DMS53 treated with DMSO at 0.1 percent for 48 hours (cell line): ENCODE measurements at regions not wholly inside any gene's neighbourhood (a gene's known extent, or its start where the extent isn't known, plus 50 kb on each side); places are given as distances from the start of the nearest gene placed in this dataset.
"Not testable (repeated sequence)": the region's sequence is repeated elsewhere in the genome, so short reads cannot be mapped to it uniquely, and the experiment has no call there.

ENCODE experiments used
- DNase-seq: peaks from one replicate; lab custom pipeline; 2025; ENCODE audit not compliant: unreplicated experiment; lab: John Stamatoyannopoulos, UW

DNA sequence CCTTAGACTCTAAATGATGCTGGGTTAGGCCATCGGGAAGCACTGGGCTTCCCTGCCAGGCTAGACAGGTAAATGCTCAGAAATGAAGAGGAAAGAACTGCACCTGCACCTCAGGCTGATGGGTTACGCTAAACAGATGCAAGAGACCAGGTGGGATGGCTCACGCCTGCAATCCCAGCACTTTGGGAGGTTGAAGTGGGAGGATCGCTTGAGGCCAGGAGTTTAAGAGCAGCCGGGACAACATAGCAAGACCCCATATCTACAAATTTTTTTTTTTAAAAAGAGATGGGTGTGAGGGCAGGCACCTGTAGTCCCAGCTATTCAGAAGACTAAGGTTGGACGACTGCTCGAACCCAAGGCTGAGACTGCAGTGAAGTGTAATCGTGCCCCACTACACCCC, 634.7 kb downstream of the UQCRFS1 start:
- DNase-seq = no peak

DNA sequence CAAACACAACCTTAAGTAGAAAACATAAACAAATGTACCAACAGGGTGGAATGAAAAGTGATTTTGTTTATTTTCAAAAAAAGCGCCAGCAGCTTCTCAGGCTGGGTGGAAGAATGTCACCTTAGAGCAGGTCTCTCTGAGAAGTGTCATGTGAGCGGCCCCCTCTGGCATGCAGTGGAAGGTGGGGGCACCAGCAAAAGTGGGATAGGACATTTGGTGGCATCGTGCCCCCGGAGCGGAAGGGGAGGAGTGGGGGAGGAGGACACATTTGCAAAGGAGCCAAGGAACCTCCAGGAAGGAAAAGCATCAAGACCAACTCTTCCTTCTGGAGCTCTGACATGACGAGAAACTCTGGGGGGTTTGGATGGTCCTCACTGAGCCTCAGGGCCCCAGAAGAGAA, 635.3 kb downstream of the UQCRFS1 start:
- no peak for DNase-seq

DNA sequence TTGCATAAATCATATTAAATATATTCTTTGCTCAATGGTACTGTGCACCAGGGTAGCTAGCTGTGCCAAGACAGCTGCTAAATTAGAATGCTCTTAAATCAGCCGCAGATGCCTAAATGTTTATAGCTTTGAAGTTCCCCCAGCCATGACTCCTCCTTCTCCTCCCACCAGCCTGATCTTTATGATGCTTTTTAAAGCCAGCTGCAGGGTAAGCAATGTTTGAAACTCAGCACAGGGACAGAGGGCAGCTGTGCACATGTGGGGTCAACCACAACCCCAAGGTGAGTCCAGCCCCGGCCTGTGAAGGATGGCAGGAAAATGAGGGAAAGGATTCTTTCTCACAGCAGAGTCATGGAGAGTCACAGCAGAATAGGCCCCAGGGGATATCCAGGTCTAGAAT, 635.7 kb downstream of the UQCRFS1 start:
- DNase-seq = no peak

DNA sequence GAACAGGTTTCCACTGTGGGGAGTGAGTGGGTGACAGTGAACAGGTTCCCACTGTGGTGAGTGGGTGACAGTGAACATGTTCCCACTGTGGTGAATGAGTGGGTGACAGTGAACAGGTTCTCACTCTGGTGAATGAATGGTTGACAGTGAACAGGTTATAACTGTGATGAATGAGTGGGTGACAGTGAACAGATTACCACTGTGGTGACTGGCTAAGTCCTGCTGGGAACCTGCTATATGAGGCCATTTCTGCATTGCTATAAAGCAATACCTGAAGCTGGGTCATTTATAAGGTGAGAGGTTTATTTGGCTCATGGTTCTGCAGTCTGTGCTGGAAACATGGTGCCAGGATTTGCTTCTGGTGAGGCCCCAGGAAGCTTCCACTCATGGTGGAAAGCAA, 637.1 kb downstream of the UQCRFS1 start:
- no peak for DNase-seq

DNA sequence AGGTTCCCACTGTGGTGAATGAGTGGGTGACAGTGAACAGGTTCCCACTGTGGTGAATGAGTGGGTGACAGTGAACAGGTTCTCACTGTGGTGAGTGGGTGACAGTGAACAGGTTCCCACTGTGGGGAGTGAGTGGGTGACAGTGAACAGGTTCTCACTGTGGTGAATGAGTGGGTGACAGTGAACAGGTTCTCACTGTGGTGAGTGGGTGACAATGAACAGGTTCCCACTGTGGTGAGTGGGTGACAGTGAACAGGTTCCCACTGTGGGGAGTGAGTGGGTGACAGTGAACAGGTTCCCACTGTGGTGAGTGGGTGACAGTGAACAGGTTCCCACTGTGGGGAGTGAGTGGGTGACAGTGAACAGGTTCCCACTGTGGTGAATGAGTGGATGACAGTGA, 637.6 kb downstream of the UQCRFS1 start:
- not testable (repeated sequence) for DNase-seq

DNA sequence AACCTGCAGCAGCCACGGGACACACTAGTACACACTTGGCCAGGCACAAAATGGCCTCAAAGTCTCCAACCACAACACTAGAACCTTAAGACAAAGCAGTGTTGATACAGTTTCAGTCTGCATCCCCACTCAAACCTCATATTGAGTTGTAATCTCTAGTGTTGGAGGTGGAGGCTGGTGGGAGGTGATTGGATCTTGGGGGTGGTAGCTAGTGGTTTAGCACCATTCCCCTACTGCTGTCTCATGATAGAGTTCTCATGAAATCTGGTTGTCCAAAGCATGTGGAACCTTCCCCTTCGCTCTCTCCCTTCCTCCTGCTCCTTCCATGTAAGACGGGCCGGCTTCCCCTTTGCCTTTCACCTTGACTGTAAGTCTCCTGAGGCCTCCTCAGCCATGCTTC, 638.7 kb downstream of the UQCRFS1 start:
- no peak for DNase-seq

DNA sequence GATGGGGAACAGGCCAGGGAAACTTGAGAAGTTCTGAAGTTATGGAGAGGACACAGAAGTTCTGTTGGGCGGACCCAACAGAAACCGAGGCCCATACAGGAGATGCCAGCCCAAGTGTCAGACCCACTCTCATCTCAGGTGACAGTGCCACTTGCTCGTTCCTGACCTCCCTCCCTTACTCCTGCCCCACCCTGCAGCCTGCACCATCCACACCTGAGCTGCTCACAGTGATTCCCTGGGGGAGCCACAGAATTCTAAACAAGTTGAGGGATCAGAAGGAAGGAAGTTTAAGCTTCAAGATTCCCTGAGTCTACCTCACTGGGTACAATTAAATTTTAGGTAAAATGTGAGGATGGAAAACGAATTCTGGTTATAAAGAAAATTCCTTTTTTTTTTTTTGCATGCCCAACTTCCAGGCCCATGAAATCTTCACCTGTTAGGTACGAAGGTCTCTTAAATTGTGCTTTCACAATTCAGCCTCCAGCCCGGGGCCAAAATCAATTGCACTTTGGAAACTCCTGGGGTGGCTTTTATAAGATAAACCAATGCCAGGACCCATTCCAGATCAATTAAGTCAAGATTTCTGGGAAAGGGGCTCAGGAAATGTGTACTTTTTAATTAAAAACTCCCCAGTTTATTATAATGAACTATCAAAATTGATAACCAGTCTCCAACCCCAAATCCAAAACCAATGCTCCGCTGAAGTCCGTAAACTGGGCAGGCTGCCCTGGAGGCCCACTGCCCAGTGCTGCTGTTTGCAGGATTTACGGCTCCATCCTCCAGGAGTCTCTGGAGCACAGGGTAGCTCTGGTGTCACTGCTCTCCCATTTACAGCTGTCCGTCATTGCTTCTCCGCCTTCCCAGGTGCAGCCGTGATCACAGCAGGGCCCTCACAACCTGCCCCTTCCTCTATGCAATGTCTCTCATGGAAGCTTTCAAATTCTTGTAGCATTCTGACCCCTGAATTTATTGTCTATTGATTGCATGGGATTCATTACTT, 643.5 kb downstream of the UQCRFS1 start:
- no peak for DNase-seq

DNA sequence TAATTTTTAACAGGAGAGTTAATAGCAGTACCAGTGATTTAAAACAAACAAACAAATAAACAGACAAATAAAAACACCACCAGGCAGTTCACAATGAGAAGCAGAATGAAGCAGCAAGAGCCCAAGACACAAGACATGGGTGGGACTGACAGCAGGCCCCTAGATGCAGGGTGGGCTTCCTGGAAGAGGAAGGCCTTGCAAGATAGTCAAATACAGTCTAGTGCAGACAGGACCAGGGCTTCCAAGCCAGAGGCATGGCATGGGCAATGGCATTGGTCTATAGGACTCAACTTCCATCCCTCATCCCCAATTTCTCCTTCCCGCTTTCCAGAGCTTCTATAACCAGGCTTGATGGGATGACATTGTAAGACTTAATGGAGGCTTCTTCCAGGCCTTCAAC, 645.1 kb downstream of the UQCRFS1 start:
- DNase-seq = no peak

DNA sequence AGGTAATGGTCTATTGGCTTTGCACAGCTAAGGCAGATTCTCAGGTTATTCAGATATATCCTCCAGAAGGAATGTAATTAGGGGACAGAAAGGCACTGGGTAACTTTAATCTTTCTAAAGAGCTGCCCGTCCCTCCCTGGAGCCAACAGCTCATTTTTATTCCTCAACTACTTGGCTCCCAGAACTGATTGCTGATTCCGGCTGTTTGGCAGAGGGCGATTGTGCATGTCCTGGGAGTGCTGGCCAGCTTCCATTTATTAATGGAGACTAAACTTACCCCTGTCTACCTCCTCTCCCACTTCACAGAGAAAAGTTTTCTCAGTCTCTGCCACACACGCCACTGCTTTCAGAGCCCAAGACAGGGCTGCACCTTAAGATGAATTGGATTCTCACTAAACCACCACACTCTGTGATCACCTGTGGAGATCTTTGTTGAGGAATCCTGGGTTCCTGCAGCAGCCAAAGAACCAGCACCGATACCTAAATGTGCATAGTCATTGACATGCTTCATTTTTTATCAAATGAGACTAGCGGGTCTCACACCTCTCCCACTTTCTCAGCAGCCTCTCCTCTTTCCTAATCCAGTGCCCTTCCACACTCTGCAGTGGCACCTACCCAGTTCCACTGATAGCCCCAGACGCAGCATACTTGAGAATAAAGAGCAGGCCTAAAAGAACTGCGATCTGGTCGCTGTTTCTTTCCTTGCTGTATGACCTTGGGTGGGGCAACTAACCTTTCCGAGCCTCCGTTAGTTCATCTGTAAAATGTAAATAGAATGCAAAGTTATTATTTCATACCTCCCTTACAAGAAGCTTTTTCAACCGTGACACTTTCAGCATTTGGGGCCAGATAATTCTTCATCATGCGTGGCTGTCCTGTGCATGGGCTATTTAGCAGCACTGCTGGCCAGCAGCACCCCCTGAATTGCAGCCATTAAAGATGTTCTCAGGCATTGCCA, 648.7 kb downstream of the UQCRFS1 start:
- no peak for DNase-seq

DNA sequence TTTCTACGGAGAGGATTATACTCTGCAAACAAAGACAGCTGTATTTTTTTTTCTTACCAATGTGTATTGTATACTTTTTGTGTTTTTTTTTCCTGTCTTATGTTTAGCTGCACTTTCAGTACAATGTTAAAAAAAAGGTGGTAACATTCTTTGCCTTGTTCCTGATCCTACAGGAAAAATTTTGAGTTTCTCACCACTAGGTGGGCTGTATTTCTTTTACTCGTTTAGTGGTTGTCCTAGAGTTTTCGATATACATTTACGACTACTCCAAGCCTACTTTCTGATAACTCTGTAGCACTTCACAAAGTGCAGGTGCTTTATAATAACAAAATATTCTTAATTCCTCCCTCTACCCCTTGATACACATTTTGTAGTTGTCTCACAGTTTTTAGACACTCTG, 652.2 kb downstream of the UQCRFS1 start:
- no peak for DNase-seq

DNA sequence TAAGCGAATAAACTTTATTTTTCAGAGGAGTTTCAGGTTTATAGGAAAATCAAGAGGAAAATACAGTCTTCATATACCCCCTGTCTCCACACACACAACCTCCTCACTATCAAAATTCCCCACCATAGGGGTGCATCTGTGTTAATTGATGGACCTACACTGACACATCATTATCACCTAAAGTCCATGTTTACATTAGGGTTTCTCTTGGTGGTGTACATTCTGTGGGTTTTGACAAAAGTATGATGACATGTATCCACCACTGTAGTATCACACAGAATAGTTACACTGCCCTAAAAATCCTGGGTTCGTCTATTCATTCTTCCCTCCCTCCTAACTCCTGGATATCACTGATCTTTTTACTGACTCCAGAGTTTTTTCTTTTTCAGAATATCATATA, 654.2 kb downstream of the UQCRFS1 start:
- DNase-seq = no peak

DNA sequence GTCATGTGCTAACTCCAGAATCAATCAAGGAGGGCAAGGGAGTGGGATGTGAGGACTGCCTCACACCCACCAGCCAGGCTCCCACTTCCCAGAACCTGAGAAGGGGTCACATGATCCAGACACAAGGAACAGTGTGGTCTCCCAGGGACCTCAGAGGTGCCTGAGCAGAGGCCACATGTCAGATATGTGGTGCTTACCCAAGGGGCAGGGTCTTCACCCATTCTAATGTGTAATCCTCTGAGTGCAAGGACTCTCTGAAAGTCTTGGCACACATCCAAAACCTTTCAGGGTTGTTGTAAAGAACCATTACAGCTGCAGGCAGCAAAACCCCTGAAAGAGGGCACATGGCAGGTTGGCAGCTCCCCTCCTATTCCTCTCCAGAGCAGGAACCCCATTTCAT, 656.6 kb downstream of the UQCRFS1 start:
- no peak for DNase-seq

DNA sequence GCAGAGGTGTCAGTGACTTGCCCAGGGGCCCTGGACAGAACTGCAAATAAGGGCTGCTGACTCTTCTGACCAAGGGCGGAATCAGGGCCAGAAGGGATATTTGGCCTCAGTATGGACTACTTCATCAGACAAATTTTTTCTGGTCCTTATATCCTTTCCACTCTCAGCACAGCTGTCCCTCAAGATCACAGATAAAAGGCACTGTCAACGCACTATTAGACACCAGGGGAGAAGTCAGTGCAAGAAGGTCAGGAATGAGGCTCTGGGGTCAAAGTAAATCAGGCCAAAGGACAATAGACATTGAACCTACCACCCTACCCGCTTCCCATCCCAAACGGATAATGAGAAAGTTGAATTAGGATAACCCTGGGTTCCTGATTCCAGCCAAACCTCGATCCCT, 657.6 kb downstream of the UQCRFS1 start:
- DNase-seq = no peak

DNA sequence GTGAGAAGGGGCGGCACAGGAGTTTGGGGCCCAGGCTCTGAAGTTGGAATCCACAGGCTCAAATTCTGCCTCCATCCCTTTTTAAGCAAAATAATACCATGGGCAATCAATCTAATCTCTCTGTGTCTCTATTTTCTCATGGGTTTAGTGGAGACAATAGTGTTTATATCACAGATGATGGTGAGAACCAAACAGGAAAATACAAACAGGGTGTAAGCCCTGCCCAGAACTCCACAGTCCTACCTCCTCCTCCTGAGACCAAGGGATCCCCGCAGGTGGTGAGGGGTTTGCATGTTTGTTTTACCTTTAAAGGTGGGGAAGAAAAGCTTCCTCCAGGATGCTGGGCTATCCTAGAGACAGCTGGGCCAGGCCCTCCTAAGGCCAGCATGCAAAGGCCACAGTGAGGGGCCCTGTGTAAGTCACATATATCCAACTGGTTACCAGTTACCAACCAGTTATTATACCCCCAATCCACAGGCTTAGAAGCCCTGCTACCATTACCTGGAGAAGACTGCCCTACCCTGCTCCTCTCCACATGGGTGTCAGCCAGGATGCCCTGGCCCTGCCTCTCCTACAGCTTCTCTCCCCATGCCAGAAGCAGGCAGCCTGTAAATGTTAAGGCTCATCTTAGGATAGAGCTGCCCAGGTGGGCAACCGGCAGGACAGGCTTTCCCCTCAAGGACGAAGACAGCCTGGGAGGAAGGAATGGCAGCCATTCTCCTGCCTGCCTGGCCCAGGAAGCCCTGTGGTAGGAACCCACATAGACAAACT, 658.4 kb downstream of the UQCRFS1 start:
- DNase-seq = no peak

DNA sequence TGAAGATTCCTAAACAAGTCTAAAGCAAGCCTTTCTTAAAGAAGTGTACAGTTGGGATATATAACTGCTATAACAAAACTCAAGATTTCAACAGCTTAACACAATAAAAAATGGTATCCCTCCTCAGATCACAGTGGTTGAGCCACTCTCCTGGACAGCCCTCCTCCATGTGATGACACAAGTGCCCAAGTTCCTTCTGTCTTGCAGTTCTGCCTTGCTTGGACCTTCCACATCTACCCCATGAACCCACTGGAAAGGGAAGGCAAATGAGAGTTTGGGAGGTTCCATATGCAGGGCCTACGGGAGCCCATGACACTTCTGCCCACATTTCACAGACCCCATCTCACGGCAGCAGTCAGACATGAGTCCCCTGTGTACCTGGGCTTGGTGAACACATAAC, 659.2 kb downstream of the UQCRFS1 start:
- DNase-seq = no peak

DNA sequence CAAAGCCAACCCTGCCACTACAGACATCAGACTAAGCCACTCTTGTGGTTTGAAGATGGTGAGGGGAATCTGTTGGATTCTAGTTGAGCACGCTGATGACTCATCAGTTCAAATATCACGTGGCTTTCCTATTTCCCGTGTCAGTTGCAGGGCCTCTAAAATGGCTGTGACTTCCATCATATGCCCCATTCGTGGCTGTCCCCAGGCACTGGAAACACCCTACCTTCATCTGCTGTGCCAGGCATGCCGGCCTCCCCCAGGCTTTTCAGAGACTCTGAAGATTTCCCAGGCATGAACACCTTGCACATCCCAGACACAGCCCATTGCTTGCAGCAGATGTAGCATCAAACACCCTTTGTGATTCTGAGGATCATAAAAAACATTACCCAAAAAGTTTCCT, 659.9 kb downstream of the UQCRFS1 start:
- DNase-seq = no peak

DNA sequence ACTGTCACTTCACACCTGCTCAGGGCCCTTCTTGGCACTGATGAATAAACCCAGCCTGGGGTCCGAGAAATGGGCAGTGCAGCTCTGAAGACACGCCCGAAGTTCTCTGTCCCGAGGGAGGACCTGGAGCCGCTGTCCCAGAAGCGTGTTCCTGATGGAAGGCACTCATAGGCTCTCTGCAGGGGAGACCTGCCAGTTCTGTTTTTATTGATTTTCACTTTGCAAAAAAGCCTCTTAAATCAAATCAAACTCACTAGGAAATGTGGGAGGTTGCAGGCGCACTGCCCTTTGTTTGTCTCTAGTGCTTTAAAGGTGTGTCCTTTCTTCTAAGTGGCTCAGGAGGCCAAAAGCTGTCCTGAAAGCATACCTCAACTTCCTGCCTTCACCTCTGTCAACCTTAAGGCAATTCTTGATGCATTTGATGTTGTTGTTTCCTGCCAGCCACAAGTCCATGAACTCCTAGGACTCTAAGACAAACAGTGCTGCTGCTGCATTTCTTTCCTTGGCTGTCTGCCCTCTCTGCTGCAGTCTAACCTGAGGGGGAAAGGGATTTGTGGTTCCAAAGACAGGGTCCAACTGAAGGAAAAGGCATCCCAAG, 663.2 kb downstream of the UQCRFS1 start:
- no peak for DNase-seq

DNA sequence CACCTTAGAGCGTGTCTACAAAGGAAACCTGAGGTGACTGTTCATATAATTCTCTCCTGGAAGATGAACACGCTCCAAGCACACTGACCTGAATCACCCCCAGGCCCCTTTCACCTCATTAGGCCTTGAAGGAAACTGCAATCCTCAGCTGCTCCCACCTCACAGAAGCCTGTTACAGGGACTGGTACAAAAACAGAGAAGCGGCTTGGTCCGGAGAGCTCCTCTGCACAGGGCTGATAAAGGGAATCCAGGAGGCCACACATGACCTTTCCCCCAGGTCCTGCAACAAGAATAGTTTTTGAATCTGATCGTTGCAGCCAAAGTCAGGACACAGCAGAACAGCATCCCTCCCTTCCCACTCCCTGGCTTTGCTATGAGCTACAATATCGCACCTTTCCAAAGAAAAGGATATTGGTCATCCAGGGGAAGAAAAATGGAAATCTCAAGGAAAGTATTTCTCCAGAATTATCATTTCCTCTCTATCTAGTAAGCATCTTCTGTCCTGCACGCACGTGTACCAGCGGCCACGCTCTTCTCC, 666.7 kb downstream of the UQCRFS1 start:
- no peak for DNase-seq

DNA sequence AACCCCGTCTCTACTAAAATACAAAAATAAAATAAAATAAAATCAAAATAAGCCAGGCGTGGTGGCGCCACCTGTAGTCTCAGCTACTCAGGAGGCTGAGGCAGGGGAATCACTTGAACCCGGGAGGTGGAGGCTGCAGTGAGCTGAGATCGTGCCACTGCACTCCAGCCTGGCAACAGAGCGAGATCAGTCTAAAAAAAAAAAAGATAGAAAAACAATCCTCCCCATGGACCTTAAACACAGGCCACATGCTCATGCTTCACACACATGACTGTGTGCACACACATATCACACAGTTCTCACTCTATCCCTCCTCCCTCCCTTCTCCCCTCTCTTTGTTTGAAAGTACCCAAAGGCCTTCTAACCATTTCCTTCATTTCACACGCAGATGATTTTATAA, 667.6 kb downstream of the UQCRFS1 start:
- not testable (repeated sequence) for DNase-seq
